HG02885 (cell line): ENCODE measurements at regions not wholly inside any gene's neighbourhood (a gene's known extent, or its start where the extent isn't known, plus 50 kb on each side); places are given as distances from the start of the nearest gene placed in this dataset.
"Not testable (repeated sequence)": the region's sequence is repeated elsewhere in the genome, so short reads cannot be mapped to it uniquely, and the experiment has no call there.

Experiments used
- ATAC-seq: cut with Tn5 transposase; IDR thresholded peaks from one replicate; pipeline ENCODE4 v1.9.1; 2021; ENCODE audit warnings: mild to moderate bottlenecking; ENCODE audit not compliant: unreplicated experiment, poor library complexity

- no peak for ATAC-seq
Measured at GRCh38 chr15:35691891-35692867, 146.2 kb upstream of the DPH6 start.

GRCh38 chr15:35693286-35693685, 147.3 kb upstream of the DPH6 start:
- ATAC-seq, result no peak

GRCh38 chr15:35693886-35694285, 147.9 kb upstream of the DPH6 start:
- ATAC-seq, result no peak

- no peak for ATAC-seq
Measured at GRCh38 chr15:35695003-35695402, 149.0 kb upstream of the DPH6 start.

- no peak for ATAC-seq
Measured at GRCh38 chr15:35696767-35697231, 150.8 kb upstream of the DPH6 start.

GRCh38 chr15:35697549-35698299, 151.8 kb upstream of the DPH6 start:
- ATAC-seq, result no peak

- ATAC-seq, result no peak
Measured at GRCh38 chr15:35698331-35698730, 152.4 kb upstream of the DPH6 start.

GRCh38 chr15:35698966-35699575, 153.1 kb upstream of the DPH6 start:
- no peak for ATAC-seq

GRCh38 chr15:35700091-35700593, 154.2 kb upstream of the DPH6 start:
- ATAC-seq, result not testable (repeated sequence)

- ATAC-seq, result no peak
Measured at GRCh38 chr15:35701402-35702046, 155.6 kb upstream of the DPH6 start.

GRCh38 chr15:35702946-35703495, 157.1 kb upstream of the DPH6 start:
- ATAC-seq, result no peak

- ATAC-seq, result no peak
Measured at GRCh38 chr15:35705030-35705883, 159.3 kb upstream of the DPH6 start.

GRCh38 chr15:35705884-35706585, 160.1 kb upstream of the DPH6 start:
- ATAC-seq, result no peak

GRCh38 chr15:35712956-35713355, 167.0 kb upstream of the DPH6 start:
- no peak for ATAC-seq

GRCh38 chr15:35713733-35714132, 167.8 kb upstream of the DPH6 start:
- no peak for ATAC-seq

- ATAC-seq, result no peak
Measured at GRCh38 chr15:35717721-35718120, 171.8 kb upstream of the DPH6 start.

- no peak for ATAC-seq
Measured at GRCh38 chr15:35720019-35720418, 174.1 kb upstream of the DPH6 start.

GRCh38 chr15:35720984-35721383, 175.0 kb upstream of the DPH6 start:
- no peak for ATAC-seq
